ENCODE measurements at regions not wholly inside any gene's neighbourhood (a gene's known extent, or its start where the extent isn't known, plus 50 kb on each side); places are given as distances from the start of the nearest gene placed in this dataset.

DNA sequence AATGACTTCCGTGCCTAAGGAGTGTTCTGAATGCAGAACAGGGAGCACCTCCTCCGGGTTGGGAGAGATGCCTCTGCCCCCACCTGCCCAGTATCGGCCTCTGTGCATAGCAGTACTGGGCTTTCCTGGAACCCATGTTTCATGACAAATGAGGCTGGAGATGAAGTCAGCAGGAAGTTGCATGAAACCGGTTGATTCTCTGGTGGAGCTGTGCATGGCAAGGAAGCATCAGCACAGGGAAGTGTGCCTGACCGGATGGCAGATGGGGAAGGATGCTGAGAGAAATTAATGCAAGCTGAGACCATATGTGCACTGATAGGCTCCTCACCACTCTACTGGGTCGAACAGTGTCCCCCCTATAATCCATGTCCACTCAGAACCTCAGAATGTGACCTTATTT lies 155.5 kb downstream of the CDH26 start:
- no peak for TF ChIP-seq CTCF (IDR thresholded peaks at IDR 0.05; ENCODE audit: low read length)
- TF ChIP-seq EZH2phosphoT487 (IDR thresholded peaks at IDR 0.05; ENCODE audit: low read length): no peak
